NAMALWA (cell line): ENCODE measurements at regions not wholly inside any gene's neighbourhood (a gene's known extent, or its start where the extent isn't known, plus 50 kb on each side); places are given as distances from the start of the nearest gene placed in this dataset.
"Not testable (repeated sequence)": the region's sequence is repeated elsewhere in the genome, so short reads cannot be mapped to it uniquely, and the experiment has no call there.

ENCODE experiments used
- DNase-seq: peaks from one replicate; pipeline ENCODE4 v3.0.0-alpha.2; 2015; ENCODE audit warnings: low spot score

DNA sequence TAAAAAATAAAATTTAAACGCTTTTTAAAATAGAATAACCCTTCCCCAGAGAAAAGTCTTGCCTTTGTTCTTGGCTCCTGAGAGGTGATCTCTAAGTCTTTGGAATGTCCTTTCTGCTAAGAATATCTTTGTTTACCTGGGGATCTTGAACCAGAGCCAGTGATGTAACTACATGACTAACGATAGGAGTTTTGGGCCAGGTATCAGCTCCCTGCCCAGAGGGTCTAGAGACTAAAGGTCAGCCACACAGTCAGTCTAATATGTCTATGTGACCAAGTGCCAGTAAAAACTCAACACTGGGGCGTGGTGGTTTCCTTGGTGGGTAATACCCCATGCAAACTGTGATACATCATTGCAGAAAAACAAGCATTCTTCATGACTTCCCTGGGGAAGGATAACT lies 1351.9 kb upstream of the C9orf72 start:
- no peak for DNase-seq

DNA sequence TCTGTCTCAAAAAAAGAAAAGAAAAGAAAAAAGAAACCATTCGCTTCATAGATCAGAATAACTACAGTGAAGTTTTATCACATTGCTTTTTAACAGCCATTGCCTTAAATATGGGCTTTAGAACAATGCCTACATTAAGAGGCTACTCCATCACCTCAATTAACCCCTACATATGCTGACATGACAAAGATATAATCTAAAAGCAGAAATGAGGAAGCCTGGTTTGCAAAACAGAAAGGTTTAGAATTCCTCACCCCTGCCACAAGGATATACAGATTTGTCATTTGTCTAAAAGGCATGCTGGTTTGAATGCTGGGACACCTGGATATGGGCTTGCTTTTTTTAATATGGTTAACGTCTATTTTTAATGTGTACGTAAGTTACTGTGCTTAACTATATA lies 1353.0 kb upstream of the C9orf72 start:
- DNase-seq = no peak

DNA sequence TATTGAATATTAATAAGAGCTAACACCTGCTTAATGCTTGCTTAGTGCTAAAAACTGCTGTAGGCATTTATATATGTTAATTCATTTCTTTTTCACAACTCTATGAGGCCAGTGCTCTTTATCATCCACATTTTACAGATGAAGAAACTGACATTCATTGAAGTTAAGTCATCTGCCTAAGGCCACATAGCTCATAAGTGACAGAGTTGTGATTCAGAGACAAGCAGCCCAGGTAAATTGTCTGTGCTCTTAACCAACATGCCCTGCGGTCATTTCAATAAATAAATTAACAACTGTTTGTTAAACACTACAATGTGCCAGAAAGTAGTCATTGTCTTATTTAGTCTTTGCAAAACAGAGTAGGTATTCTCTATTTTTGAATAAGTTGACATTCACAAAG lies 1354.4 kb upstream of the C9orf72 start:
- DNase-seq = no peak

DNA sequence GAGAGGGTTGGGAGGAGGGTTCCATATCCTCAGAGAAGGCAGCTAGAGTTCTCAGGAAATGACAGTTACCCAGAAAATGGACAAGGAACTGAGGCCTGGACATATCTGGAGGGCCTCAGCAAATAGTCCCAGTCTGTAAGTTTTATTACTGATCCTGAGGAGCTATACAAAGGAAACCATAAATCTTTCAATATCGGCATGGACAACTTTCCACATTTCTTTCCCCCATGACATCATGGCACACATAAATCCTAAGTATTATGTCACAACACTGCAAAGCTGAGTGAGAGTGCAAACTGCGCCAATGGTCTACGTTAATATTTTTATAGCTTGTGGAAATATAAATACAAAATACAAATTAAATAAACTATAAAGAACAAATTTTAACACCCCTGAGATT lies 1356.2 kb upstream of the C9orf72 start:
- no peak for DNase-seq

DNA sequence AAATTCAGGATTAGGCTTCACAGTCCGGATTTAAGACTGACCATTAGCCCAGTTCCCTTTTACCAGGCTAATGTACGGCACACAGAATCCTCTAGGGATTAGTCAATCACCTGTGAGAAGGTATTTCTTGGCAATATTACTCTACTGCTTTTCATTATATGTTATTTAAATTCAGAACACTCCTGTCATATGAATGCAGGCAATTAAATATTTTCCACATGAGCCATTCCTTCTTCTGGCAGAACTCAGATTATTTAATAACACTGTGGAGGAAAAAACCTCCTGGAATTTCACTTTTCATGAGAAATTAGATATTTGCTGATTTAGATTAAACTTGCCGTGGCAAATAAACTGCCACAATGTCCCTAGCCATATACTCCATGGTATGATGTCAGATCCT lies 1357.5 kb upstream of the C9orf72 start:
- DNase-seq = no peak

DNA sequence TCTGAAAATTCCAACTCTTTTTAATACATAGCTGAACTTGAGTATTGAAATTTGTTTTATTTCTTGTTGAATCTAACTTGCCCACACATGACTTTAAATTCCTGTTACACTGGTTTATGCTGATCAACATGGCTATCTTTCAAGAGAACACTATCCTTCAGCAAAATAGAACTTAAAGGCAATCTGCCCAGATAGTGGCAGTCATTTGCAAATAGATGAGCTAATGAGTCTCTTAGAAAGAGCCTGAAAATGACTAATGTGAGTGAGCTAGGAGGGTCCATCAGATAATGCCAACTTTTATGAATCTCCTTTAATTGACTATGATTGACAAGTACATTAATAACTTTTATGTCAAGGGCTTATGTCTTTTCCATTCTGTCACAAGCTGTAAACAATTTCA lies 1360.8 kb upstream of the C9orf72 start:
- DNase-seq = no peak

DNA sequence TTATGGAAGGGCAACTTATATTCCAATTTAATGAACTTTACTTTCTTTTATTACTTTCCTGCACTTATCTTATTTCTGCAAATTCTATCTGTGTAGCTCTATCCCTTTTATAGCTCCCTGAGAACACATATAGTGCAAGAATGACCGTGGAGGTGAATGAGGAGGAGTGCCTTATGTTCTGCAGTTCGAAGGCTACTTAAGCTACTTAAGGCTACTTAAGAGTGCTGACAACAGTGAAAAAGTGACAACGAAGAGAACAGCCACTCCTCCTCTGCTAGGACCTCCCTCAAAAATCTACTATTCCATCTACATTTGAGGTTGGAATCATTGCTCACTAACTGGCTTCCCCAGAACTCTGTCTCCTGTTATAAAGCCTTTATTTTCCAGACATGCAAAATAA lies 1365.7 kb upstream of the C9orf72 start:
- DNase-seq = no peak

DNA sequence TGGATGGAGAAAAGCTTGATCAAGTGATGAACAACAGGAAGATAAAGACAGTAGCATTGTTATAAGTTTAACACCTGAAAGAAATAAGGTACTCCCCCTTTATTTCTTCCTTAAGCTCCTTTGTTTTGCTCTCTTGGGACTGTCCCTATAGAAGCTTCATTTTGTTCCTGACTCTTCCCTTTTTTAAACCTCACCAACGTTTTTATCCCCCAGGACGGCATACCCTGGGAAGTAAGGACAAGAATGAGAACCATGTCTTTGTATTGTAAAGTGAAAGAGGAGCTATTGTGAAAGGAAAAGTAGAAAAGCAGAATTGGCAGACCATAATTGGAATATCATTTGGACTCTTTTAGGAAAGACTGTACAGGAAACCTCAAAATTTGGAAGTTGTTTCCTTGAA lies 1368.6 kb upstream of the C9orf72 start:
- no peak for DNase-seq

DNA sequence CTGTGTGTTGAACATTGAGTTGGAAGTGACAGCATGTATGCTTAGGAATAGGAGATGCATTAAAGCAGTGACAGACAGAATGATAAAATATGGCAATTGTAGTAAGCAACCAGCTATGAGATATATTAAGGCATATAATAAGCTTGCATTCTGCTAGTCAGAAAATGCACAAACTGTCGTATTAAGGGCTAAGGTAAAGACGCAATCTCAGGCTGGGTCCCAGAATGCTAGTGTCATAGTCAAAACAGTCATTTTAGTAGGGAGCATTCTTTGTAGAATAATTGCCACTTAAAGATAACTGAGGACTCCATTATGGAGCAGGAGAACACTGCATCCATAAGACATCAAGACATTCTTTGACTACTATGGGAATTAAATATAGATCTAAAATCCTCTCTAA lies 1369.7 kb upstream of the C9orf72 start:
- no peak for DNase-seq

DNA sequence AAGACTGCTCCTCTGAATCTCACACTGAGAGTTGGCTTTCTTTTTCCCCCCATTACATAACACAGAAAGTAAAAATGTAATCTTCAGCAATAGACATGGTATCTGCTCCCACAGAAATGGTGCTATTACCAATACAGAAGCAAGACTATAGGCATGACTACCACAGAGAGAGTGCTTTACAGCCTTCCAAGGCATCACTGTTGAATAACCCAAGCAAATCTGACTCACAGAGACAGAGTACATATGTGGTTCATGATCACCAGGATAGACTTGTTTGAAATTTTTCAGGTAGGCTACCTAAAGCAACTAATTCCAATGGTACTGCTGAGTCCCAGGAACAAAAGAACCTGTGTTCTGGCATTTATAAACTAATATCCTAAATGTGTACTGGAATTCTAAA lies 1373.4 kb upstream of the C9orf72 start:
- no peak for DNase-seq

DNA sequence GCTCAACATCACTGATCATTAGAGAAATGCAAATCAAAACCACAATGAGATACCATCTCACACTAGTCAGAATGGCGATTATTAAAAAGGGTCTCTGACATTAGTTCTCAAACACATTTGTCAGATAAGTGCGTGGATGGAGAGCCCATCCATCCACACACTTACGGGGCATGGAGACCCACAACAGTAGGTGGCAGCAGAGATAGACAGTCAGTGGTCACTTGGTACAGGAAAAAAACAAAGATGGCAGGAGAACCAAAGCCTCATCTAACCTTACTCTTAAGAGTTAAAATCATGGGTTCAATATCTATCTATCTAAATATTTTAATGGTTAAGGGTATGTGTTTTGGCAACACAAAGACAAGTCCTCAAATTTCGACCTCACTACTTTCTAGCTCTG lies 1378.7 kb upstream of the C9orf72 start:
- DNase-seq = peak; percentile 33

DNA sequence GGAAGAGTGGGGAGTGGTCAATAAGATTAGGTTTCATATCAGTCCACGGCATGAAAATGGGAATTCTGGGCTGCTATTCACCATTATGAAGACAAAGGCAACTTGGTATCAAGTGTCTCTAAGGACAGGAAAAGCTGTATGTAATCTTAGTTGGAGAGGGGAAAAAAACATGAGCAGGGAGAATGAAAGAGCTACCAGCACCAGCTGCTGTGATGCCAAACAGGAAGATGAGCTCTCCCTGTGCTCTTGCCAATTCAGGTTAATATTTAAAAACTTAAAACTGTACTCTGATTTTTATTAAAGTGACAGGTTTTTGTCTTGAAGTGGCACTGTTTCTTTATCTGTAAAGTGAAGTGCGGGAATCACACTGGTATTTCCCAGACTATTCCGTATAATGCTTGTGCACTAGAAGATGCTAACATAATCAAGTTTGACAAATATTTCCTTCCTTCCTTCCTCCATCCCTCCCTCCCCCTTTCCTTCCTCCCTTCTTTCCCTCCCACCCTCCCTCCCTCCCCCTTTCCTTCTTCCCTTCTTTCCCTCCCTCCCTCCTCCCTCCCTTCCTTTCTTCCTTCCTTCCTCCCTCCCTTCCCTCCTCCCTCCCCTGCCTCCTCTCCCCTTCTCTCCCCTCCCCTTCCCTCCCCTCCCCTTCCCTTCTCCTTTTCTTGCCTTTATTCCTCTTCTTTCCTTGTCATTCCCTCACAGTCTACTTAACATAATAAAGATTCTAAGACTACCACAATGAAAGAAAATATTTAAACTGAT lies 1383.0 kb upstream of the C9orf72 start:
- DNase-seq = no peak

DNA sequence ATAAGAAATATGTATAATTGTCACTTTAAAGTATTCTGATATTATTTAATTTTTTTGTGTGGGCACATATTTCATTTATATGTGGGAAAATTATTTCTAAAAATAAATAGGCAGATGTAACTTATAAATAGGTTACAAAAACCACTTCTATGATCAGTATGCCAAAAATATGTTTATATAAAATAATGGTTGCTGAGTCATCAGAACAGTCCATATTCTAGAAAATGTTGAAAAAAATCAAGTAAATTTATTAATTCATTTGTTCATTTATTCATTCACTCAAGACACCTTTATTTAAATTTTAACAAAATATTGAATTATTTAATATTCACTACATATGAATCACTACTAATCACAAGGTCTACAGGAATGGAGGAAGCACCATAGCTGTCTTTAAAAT lies 1387.3 kb upstream of the C9orf72 start:
- no peak for DNase-seq

DNA sequence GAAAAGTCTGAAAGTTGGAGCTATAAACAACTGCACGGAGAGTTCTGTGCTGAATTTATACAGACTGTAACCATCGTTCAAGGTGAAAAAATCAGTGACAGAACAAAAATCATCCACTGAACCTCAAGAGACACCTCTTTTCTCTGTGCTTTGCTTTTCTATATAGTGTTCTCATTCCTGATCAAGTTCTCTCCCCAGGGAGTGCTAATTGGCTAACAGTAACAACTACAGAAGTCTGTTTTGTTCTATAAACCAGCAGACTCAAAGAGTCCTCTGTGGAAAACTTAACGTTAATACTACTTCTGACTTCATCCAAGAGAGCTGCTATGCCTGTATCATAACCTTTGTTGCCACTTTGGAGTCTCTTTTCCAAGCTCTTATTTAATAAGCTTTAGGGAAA lies 1388.3 kb upstream of the C9orf72 start:
- DNase-seq = no peak

DNA sequence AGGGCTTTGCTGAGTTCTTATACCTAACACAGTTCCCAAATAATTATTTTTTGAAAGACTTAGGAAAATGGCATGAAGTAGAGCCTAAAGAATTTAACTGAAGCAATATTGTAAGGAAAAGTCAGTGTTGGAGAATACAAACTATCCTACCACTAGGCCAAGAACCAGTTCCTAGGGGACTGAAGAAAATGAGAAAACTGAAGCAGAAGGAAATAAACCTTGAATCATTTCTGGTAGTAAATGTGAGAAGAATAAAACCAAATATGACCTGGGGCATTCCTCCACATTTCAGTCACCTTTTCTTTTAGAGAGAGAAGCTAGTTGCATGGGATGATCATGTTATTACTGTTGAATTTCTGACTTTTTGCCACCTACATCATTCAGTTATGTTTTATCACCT lies 1393.9 kb upstream of the C9orf72 start:
- no peak for DNase-seq

DNA sequence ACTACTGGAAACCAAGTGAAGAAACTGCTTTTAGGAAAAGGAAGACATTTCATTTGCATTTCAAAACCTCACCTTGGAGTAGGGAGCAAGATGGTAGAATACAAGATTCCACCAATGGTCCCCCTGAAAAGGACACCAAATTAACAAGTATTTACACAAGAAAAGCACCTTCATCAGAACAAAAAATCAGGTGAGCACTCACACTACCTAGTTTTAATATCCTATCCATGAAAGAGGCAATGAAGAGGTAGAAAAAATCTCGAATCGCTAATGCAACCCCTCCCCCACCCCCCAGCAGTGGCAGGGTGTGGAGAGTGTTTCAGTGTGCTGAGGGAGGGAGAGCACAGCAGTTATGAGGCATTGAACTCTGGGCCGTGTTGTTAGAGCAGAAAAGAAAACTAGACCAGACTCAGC lies 1397.0 kb upstream of the C9orf72 start:
- DNase-seq = no peak

DNA sequence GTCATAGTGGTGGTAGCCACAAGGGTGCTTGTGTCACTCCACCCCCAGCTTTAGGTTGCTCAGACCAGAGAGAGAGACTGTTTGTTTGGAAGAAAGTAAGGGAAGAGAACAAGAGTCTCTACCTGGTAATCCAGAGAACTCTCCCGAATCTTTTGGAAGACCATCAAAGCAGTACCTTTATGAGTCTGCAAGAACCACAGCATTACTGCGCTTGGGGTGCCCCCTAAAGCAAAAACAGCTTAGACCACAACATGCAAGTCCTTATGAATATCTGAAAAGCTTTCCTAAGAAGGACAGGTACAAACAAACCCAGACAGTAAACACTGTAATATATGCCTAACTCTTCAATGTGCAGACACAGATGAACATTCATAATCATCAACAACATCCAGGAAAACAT lies 1398.6 kb upstream of the C9orf72 start:
- DNase-seq = no peak

DNA sequence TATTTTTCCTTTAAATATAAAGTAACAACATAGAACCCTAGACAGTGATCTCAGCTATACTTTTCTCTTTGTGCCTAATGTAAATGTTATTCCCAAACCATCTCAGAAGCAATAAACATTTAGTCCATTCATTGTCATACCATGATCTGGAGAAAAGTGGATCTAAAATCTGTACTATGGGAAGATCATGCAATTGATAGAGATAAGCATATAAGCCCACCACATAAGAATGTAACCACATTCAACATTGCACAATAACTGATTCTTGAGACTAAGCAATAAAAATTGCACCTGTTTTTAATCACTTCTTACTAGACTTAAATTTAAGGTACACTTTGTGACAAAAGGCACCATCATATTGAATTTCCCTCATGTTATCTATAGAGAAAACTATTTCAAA lies 1403.0 kb upstream of the C9orf72 start:
- DNase-seq = no peak

DNA sequence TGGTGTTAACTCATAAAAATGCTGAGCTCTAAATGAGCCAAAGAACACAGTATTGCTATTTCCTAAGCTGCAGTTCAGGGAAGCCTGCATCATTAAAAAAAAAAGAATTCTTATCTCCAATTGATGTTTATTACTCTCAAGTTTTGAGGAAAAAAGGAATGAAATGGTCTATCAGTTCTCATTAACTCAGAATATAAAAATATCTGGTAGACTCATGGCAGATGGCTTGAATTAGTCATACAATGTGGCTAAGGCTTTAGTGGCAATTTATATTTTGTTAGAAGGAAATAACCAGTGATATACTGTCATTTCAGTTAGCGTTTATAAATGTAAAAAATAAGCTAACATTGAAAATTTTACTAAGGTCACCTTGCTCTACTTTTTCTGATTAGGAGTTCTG lies 1403.4 kb upstream of the C9orf72 start:
- no peak for DNase-seq

DNA sequence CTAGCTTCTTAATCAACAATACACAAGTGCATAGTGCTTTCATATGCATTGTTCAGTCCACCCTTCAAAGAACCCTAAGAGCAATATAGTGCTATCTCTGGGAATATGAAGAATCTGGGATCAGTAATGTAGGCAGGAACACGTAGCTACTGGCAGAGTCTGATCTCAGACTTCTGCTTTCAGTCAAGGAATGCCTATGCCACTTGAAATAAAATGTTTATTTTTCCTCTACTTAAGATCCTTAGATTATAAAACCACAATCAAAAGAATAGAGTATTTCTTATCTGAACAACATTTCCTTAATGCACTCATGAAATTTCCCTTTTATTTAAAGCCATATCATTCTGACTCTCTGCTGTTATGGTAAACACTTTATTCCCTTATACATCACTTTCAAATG lies 1407.8 kb upstream of the C9orf72 start:
- no peak for DNase-seq

DNA sequence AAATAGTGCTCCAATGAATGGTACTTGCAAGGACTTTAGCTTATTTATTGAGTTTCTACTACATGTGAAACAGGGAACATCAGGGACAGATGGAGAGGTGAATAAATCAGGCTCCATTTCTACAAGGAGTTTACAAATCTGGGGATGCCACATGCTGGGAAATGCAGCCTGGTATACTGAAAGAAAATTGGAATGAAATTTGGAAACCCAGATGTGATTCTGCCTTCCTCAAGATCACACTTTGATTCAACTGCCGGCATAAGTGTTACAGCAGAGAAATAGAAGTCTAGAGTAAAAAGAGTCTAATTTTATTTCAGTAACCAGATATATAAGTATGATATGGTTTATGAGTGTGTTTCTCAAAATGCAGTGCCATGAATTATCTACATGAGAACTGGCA lies 1408.4 kb upstream of the C9orf72 start:
- DNase-seq = no peak

DNA sequence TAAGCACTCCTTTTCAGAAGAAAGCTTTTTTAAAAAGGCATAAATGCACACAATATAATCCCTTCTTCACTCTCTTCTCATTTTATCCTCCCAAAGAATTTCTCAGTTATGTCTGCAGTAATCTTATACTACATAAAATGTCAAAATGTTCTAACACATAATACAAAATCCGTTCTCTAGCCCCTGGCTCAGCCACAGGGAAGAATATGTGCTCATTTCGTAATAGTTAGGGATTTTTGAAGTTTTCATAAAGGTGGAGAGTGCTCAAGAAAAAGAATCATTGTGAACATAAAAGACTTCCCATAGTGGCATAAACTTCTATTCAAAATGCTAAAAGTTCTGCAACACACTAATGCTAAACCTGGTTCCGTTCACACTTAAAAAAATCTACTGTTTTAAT lies 1410.7 kb upstream of the C9orf72 start:
- no peak for DNase-seq

DNA sequence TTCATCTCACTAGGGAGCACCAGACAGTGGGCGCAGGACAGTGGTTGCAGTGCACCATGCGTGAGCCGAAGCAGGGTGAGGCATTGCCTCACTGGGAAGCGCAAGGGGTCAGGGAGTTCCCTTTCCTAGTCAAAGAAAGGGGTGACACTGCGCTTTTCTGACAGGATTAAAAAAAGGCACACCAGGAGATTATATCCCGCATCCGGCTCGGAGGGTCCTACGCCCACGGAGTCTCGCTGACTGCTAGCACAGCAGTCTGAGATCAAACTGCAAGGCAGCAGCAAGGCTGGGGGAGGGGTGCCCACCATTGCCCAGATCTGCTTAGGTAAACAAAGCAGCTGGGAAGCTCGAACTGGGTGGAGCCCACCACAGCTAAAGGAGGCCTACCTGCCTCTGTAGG lies 1416.7 kb upstream of the C9orf72 start:
- DNase-seq = not testable (repeated sequence)

DNA sequence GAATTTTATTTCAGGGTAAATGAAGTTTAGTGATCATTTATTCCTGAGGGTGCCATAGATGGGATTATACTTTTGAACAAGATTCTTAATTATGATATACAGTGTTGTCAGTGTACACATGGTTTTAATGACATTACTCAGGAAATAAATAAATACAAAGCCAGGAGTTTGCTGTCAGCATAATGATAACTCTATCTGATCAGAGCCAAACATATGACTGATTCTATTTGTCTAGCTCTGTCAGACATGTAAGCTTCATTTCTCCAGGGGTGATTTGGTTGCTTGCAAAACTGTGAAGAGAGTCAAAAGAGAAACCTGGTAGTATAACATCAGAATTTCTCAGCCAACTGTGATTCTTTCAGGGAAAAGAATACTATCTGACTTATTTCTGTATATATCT lies 1425.8 kb upstream of the C9orf72 start:
- no peak for DNase-seq

DNA sequence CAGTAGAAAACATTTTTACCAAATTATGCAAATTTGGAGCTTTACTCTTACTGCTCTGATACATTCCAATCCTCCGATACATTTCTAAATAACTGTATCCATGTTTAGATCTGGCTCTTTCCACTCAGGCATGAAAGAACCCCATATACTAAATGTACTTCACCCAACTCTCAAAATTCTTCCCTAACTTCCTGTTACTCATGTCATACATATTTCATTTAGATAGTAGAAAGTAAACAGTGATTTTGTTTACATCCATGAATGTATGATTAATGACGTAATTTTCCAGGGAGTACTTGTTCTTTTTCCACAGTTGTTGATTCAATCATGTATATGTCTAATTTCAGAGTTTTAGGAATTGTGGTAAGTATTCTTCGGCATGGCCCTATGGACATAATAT lies 1426.5 kb upstream of the C9orf72 start:
- DNase-seq = no peak
